ENCODE measurements at regions not wholly inside any gene's neighbourhood (a gene's known extent, or its start where the extent isn't known, plus 50 kb on each side); places are given as distances from the start of the nearest gene placed in this dataset.
A peak's percentile ranks its signal among the peaks of the same experiment; 100 is the strongest.

GRCh38 chr11:79768343-79768742 lies 327.5 kb upstream of the TENM4 start:
- Histone ChIP-seq H3K9me3 (no peaks in the 10 kb centered on the region), H3K4me3 (no peak overlapping the region), H3K27me3 (ENCODE audit: low read depth) (no peaks in the 10 kb centered on the region), H3K27ac (no peak overlapping the region), H3K36me3 (no peaks in the 10 kb centered on the region), H3K4me1 (no peaks in the 10 kb centered on the region)
- intact Hi-C loops (cut with DNase I): no loop called here
- no peak for TF ChIP-seq CTCF (IDR thresholded peaks at IDR 0.05)
- no peak for ATAC-seq
- DNase-seq: no peak

- Histone ChIP-seq H3K27me3 (ENCODE audit: low read depth) (no peaks in the 10 kb centered on the region), H3K9me3 (no peaks in the 10 kb centered on the region), H3K27ac (no peak overlapping the region), H3K36me3 (no peaks in the 10 kb centered on the region), H3K4me3 (no peak overlapping the region), H3K4me1 (no peaks in the 10 kb centered on the region)
- TF ChIP-seq CTCF (IDR thresholded peaks at IDR 0.05): peak; percentile 20
- ATAC-seq: peak; percentile 17 to 31
- no peak for DNase-seq
- intact Hi-C loops (cut with DNase I): no loop called here
These were observed 321.6 kb upstream of the TENM4 start for GRCh38 chr11:79762279-79762921.

- intact Hi-C loops (cut with DNase I): no loop called here
- no peak for TF ChIP-seq CTCF (IDR thresholded peaks at IDR 0.05)
- Histone ChIP-seq H3K27ac (no peak overlapping the region), H3K27me3 (ENCODE audit: low read depth) (no peaks in the 10 kb centered on the region), H3K36me3 (no peaks in the 10 kb centered on the region), H3K4me3 (no peak overlapping the region), H3K9me3 (no peaks in the 10 kb centered on the region), H3K4me1 (no peaks in the 10 kb centered on the region)
- DNase-seq (no peak), ATAC-seq (no peak)
These were observed 317.5 kb upstream of the TENM4 start for GRCh38 chr11:79758325-79758724.

GRCh38 chr11:79747406-79747805 lies 306.6 kb upstream of the TENM4 start:
- Histone ChIP-seq H3K36me3 (no peaks in the 10 kb centered on the region), H3K4me1 (no peaks in the 10 kb centered on the region), H3K9me3 (no peaks in the 10 kb centered on the region), H3K27me3 (ENCODE audit: low read depth) (no peaks in the 10 kb centered on the region), H3K27ac (no peak overlapping the region), H3K4me3 (no peak overlapping the region)
- ATAC-seq (no peak), DNase-seq (no peak)
- intact Hi-C loops (cut with DNase I): no loop called here
- TF ChIP-seq CTCF (IDR thresholded peaks at IDR 0.05): no peak

GRCh38 chr11:79744941-79745340 lies 304.1 kb upstream of the TENM4 start:
- H3K27me3 ChIP-seq (ENCODE audit: low read depth): no peaks in the 10 kb centered on the region
- TF ChIP-seq CTCF (IDR thresholded peaks at IDR 0.05): no peak

More at GRCh38 chr11:79744941-79745340, 304.1 kb upstream of the TENM4 start:
- ATAC-seq (no peak), DNase-seq (no peak)
- no peak overlapping the region for H3K27ac ChIP-seq
- H3K36me3 ChIP-seq: no peaks in the 10 kb centered on the region
- H3K4me1 ChIP-seq: no peaks in the 10 kb centered on the region
- no peaks in the 10 kb centered on the region for H3K9me3 ChIP-seq
- intact Hi-C loops (cut with DNase I): no loop called here
- H3K4me3 ChIP-seq: no peak overlapping the region

Data from lower lobe of right lung (tissue), 2 donors.